AG08396 (cell line): ENCODE measurements at regions not wholly inside any gene's neighbourhood (a gene's known extent, or its start where the extent isn't known, plus 50 kb on each side); places are given as distances from the start of the nearest gene placed in this dataset.
A peak's percentile ranks its signal among the peaks of the same experiment; 100 is the strongest.
"Not testable (repeated sequence)": the region's sequence is repeated elsewhere in the genome, so short reads cannot be mapped to it uniquely, and the experiment has no call there.

Experiments
- DNase-seq: peaks from one replicate; pipeline ENCODE4 v3.0.0; 2012; ENCODE audit warnings: low spot score, mixed read lengths

GRCh38 chr2:189231719-189232323 lies 52.3 kb upstream of the COL5A2 start:
- no peak for DNase-seq

- DNase-seq = no peak
Measured at GRCh38 chr2:189232759-189233406, 53.3 kb upstream of the COL5A2 start.

- DNase-seq = no peak
Measured at GRCh38 chr2:189233527-189233926, 54.0 kb upstream of the COL5A2 start.

GRCh38 chr2:189234991-189235390 lies 55.4 kb upstream of the COL5A2 start:
- no peak for DNase-seq

GRCh38 chr2:189236066-189236465 lies 56.5 kb upstream of the COL5A2 start:
- DNase-seq = no peak

- no peak for DNase-seq
Measured at GRCh38 chr2:189238903-189239302, 59.3 kb upstream of the COL5A2 start.

- DNase-seq = not testable (repeated sequence)
Measured at GRCh38 chr2:189243843-189244242, 64.3 kb upstream of the COL5A2 start.

- DNase-seq = no peak
Measured at GRCh38 chr2:189247276-189247675, 67.7 kb upstream of the COL5A2 start.

- DNase-seq = no peak
Measured at GRCh38 chr2:189248141-189248540, 68.6 kb upstream of the COL5A2 start.

GRCh38 chr2:189249171-189249570 lies 69.6 kb upstream of the COL5A2 start:
- DNase-seq = no peak

- DNase-seq = no peak
Measured at GRCh38 chr2:189249901-189250300, 70.3 kb upstream of the COL5A2 start.

- DNase-seq = no peak
Measured at GRCh38 chr2:189252991-189253675, 73.6 kb upstream of the COL5A2 start.

- no peak for DNase-seq
Measured at GRCh38 chr2:189253836-189254235, 74.3 kb upstream of the COL5A2 start.

GRCh38 chr2:189254268-189254883 lies 74.8 kb upstream of the COL5A2 start:
- DNase-seq = peak; percentile 56

- DNase-seq = no peak
Measured at GRCh38 chr2:189255711-189256110, 76.2 kb upstream of the COL5A2 start.

GRCh38 chr2:189258616-189259365 lies 79.2 kb upstream of the COL5A2 start:
- DNase-seq = no peak

- DNase-seq = no peak
Measured at GRCh38 chr2:189260361-189260814, 80.8 kb upstream of the COL5A2 start.

GRCh38 chr2:189261431-189261841 lies 81.9 kb upstream of the COL5A2 start:
- DNase-seq = no peak

GRCh38 chr2:189261916-189262315 lies 82.4 kb upstream of the COL5A2 start:
- no peak for DNase-seq

- DNase-seq = no peak
Measured at GRCh38 chr2:189265696-189266320, 86.2 kb upstream of the COL5A2 start.

- DNase-seq = no peak
Measured at GRCh38 chr2:189267491-189267890, 87.9 kb upstream of the COL5A2 start.
